NCI-H2171 treated with DMSO at 0.1 percent for 48 hours (cell line): ENCODE measurements at regions not wholly inside any gene's neighbourhood (a gene's known extent, or its start where the extent isn't known, plus 50 kb on each side); places are given as distances from the start of the nearest gene placed in this dataset.
A peak's percentile ranks its signal among the peaks of the same experiment; 100 is the strongest.
"Not testable (repeated sequence)": the region's sequence is repeated elsewhere in the genome, so short reads cannot be mapped to it uniquely, and the experiment has no call there.

Experiments
- DNase-seq: peaks from one replicate; lab custom pipeline; 2025; lab: John Stamatoyannopoulos, UW

DNA sequence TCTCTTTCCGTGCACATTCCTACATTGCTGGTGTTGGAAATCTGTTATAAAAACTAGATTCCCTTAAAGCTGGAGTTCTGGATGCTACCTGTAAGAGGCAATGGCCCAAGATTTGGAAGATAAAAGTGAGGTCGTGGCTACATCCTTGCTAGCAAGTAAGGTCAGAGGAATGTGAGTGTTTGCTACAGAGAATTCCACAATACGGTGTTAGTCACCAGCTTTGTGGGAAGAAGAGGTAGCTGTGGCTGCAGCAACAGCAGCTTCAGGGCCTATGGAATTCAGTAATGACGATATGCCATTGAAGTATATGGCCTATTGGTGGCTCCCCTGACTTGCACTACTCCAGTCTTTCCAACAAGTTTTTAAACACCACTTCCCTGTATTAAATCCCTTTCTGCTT lies 227.7 kb upstream of the TMEM260 start:
- no peak for DNase-seq

DNA sequence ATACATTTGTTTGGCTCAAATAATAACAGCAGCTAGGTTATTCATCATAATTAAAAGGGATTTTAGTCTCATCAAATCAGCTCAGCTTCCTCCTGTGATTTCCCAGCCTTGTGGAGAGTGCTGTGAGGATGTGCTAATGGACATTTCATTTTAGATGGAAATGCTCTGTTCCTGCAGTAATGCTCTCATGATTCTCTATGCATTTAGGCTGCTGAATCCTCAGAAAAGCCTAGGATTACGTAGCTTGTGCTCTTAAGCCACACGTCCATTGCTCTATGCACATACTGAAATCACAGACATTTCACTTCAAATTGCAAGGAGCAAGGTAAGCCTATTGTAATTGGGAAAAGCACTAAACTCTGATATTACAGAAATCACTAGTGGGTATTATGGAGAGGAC lies 226.6 kb upstream of the TMEM260 start:
- DNase-seq = no peak

DNA sequence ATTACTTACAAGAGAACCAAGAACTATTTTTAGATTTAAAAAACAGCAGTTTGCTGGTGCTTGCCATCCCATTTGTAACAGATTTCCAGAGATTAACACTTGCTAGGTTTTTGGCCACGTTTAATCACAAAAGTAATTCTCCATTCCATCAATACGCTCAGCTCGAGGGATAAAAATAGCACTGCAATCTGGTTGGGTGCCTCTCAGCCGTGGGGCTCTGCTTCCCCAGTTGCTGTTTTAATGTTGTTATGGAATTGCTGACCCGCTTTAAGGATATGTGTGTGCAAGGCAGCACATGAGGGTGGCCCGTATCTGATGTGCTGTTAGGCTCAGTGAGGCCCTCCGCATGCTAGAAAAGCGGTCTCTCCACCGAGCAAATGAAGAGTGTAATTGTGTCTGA lies 222.2 kb upstream of the TMEM260 start:
- no peak for DNase-seq

DNA sequence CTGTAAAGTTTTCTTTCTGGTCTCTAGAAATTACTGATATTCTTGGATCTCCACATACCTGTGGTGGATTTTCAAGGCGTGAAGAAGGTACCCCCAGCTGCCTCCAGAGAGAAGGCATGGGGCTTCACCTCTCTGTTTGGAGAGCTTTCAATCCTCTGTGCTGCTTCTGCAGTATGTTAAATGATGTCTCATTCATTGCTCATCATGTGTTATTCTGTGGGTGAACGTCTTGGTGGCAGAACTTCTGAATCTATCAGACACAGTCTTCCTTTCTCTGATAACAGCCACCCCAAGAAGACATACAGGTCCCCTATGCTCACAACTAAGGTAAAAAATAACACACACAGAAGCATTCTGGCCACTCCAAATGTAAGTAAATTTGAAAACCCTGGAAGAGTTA lies 221.3 kb upstream of the TMEM260 start:
- DNase-seq = no peak

DNA sequence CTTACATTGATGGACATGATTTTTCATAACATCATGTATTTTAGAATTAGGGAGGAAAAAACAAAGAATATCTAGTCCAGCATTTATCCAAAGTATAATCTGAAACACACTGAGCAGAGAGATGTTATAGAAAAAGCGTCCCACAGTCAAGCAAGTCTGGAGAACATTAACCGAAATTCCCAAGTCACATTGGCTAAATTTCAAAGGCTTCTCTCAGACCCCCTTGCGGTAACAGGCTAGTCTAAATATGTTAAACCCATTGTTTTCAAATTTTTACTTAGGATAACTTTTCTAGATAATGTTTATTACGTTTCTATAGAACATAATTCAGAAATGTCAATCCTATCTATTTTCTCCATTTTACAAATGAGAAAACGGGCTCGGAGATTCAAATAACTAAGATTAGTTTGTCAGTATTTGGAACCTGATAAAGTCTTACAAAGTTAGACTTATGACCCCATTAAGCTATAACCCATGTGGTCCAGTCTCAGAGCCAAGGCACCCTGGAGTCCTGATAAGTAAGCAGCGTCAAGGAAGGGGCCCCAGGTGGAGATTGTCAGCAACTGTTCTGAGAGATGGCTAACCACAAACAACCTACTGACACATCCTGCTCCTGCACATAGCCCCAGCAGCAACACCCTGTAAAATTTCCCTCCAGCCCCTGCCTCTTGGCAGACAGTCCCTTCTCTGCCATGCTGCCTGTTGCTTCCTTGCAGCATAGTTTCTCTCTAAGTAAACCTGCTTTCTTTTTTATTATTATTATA lies 220.6 kb upstream of the TMEM260 start:
- DNase-seq = no peak

DNA sequence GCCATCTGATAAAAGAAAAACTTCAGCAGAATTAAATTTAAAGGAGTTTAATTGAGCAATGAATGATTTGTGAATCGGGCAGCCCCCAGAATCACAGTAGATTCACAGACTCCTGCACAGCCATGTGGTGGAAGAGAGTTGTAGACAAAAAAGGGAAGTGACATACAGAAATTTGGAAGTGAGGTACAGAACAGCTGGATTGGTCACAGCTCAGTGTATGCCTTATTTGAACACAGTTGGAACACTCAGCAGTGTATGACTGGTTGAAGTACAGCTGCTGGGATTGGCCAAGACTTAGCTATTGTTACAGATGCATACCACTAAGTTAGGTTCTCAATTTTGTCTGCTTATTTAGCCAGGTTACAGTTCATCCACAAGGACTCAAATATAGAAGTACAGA lies 213.9 kb upstream of the TMEM260 start:
- DNase-seq = not testable (repeated sequence)

DNA sequence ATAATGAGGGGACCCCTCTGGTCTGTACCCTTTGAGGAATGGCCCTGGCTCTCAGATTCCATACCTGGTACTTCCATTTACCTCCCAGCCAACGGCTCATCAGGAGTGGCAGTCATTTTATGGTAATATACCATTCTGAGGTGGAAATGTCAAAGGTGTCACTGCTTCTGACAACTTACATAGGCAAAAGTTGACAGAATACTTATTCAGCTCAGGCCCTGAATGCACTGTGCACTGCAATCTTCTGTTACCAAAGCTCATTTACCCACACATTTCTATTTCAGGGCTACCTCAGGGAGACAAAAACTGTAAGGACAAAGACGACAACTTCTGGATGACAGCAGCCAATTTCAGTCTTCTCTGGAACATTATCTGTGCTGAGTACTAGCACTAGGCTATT lies 212.2 kb upstream of the TMEM260 start:
- DNase-seq = no peak

DNA sequence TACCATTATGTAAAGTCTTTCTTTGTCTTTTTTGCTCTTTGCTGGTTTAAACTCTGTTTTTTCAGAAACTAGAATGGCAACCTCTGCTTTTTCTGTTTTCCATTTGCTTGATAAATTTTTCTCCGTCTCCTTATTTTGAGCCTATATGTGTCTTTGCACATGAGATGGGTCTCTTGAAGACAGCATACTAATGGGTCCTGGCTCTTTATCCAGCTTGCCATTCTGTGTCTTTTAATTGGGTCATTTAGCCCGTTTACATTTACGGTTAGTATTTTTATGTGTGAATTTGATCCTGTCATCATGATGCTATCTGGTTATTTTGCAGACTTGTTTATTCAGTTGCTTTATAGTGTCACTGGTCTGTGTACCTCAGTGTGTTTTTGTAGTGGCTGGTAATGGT lies 207.9 kb upstream of the TMEM260 start:
- DNase-seq = no peak

DNA sequence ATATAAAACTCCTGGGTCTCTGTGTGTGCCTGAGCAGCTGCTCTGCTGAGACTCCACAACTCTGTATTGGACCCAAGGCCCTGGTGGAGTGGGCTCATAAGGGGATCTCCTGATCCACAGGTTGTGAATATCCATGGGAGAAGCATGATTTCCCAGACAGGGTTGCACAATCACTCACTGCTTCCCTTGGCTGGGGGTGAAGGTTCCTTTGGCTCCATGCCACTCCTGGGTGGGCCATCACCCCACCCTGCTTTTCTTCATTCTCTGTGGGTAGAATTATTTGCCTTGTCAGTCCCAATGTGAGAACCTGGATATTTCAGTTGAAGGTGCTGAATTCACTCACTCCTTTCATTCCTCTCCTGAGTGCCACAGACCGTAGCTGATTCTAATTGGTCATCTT lies 205.2 kb upstream of the TMEM260 start:
- DNase-seq = no peak

DNA sequence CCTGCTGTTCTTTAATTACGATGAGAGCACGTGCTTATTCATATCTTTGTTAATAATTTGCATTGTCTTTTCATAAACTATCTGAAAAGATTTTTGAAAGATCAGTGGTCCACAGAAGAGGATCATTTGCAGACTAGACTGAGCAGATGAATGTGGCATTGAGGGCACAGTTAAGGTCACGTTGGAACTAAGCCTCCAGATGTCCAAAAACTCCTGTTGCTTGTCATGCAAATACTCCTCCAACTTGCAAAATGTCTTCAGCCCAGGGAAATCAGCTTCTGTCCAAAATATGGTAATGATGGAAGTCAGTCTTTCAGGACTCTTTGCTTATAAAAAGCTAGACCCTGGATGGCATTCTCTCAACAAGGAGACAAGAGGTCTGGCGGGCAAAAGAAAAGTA lies 201.6 kb upstream of the TMEM260 start:
- no peak for DNase-seq

DNA sequence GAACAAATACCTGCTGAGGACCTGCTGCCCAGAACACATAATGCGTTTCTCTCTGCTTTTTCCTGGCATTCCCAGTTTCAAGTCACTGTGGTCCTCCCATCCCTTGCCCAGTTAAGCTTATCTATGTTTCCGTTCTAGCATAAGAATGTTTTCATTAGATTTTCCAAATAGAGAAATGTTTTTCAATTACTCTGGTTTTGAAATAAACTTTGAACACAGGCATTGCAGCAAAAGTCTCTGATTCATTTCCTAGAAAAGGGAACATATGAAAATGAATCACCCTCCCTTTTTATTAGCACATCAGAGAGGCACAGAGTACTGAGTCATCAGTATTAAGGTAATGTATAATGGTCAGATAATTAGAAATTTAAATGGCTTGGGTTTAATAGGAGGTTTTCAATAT lies 201.1 kb upstream of the TMEM260 start:
- no peak for DNase-seq

DNA sequence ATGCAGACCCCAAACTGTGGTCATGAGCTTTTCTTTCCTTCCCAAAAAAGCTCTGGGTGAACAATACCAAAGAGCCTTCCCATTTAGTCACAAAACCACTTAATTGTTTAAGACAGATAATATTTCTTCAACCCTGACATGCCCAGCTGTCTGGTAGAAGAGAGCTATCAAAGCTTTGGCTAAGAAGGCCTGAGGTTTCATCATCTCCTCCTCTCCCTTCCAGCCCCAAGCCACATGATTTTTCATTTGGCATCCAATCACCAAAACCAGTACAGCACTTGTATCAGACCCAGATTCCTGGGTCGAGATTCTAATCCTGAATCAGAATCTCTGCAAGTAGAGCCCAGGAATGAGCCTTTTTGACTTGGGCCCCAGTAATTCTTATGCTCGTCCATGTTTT lies 199.6 kb upstream of the TMEM260 start:
- peak; percentile 7 for DNase-seq

DNA sequence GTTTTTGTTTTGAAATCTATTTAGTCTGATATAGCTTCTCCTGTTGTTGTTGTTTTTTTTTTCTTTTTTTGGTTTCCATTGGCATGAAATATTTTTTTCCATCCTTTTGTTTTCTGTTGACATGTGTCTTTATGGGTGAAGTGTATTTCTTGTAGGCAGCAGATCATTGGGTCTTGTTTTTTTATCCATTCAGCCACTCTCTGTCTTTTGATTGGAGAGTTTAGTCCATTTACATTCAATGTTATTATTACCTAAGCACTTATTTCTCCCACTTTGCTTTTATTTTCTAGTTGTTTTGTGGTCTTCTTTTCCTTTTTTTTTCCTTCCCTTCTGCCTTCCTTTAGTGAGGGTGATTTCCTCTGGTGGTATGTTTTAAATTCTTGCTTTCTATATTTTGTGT lies 193.6 kb upstream of the TMEM260 start:
- no peak for DNase-seq

DNA sequence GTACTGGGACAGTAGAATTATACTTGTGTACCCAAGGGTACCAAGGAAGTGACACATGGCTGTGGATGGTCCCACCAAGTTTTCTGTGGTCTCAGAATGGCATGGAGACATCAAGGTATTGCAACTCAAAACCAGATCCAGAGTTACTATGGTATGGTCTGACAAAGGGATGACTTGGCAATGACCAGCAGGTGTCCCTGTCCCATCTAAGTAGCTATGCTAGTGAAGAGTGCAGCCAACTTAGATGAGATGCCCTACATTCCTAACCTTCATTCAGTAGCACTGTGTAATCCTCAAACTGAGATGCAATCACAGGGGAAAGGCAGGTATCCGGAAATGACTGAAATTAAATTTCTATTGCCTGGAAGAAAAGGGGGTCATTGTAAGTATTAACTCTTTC lies 188.7 kb upstream of the TMEM260 start:
- DNase-seq = no peak

DNA sequence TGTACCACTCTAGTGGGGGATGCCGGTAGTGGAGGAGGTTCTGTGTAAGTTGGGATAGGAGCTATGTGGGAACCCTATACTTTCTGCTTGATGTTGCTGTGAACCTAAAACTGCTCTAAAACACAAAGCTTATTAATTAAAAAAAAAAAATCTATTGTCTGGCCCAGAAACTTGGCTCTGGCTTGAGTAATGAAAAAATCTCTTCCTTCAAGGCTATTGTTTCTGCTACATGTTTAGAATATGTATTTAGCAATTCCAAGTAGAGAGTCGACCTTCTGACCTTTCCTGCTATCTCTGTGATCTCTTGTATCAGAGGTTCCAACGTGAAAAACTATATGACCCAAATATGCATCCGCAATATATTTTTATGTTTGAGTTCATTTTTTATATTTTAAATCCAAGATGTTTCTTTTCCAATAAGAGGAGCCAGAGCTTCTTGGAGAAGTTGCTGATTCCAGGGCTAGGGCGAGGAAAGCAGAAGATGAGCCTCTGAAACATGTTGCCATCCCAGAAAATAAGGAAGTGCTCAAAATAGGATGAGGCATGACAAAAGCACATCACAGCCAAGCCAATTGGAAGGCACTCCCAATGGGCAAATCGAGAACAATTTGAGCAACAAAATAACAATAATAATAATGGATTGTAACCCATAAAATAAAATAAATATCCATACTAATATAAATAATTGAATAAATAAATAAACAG lies 184.6 kb upstream of the TMEM260 start:
- no peak for DNase-seq

DNA sequence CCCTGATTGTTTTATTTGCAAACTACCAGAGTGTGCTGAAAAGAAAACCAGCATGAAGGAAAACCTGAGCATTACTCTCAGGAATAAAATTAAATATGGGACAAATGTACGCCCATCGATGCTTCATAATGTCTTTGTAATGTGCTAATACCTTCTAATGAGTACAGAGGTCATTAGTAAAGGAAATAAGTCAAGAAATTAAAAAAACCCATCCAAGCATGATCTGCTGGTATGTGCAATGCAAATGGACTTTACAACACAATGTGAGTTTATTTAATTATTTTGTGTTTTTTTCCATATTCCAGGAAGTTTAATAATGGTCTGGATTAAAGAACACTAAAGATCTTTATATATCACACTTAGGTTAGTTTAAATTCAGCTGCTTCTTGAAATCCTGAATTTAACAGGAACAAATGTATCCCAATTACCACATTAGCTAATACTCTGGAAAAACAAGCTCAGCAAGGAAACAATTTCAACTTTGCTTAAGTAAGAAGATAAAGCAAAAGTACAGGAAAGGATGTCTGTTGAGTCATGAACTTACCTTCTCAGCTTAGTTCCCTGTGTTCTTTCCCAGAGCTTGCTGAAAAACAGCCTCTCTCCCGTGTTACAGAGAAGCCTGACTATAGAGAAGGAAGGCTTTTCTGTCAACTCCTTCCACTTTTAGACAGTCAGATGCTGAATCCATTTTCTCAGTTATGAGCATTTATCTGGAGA lies 179.3 kb upstream of the TMEM260 start:
- DNase-seq = no peak

DNA sequence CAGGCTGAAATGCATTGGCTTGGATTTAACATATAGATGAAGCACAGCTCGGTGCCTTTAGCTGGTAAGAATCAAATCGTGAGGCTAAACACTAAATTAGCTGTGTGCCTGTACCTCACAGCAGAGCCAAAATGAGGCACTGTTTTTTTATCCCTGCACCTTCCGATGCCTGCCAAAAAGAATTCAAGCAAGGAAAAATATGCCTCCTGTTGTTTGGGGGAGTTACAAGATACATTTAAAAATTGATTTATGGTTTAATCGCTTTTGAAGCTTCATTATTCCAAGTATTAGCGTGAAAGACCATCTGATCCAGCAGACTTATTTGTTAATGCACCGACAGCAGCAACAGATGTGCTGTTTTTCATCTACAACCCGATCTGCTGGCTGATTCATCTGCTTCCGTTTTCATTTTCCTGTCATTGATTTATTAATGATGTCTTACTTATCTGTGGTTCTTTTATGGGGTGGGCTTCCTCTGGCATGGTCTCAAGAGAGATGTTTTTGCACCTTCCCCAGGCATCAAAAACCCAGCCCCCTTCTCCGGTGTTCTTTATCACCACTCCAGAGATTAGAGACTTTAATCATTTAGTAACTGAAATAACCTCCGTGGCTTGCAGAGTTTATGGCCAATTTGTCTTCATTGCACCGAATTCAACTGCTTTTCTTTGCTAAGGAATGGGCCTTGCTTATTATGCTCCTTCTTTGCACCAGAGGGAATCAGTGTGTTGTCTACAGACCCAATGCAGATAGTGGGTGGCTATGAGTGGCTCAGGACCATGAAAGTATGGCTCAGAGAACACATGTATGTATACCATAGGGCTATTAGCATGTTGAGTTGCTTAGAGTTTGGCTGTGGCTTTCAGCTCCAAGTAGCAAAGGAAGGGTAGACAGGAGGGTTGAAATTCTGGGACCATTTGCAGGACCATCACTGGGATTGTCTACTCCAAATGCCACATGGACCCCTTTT lies 166.8 kb upstream of the TMEM260 start:
- DNase-seq = peak; percentile 67

DNA sequence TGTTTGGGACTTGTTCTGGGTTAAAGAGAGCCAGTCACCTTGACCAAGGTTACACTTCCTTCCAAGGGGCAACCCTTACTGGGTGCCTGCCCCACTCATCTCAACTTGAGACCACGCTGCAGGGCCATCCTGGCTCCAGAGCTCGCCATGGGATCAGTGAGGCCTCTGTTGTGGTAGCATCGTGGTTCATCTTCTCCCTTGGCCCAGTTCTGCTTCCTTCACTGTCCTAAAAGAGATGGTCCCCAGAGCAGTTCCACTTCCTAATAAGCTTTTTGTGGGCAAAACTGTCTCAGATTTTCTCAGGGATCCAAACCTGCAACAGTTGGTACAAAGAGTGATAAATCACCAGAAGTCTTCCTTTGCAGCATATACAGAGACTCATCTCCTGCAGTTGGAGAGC lies 165.9 kb upstream of the TMEM260 start:
- DNase-seq = no peak

DNA sequence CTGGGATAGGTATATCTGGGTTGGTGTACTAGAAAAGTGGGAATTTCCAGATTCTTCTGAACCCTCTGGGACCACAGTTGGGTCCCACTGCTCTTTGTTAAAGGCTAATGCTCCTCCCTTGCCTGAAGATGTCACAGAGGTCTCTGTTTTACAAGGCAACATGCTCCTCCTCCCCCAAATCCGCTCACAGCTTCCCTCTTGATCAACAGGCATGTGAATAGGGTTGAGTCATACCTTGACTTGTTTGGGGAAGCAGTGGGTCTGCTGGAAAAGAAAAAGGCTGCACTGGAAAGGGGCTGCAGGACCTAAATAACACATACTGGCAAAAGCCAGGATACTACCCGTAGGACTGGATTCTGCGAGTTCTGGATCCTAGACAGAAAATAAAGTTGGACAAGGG lies 165.4 kb upstream of the TMEM260 start:
- no peak for DNase-seq

DNA sequence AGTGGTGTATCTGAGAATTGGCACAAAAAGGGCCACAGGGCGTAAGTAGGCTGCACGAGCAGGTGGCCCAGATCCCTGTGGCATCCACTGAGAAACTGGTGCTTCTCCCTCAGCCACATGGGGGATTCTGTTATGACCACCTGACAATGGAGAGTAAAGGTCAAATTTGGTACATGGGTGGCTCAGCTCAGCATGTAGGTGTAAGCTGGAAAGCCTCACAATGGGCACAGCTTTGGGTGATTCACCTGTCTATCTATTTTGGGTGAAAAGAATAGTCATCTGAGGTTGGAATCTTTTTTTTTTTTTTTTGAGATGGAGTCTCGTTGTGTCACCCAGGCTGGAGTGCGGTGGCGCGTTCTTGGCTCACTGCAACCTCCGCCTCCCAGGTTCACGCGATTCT lies 163.4 kb upstream of the TMEM260 start:
- DNase-seq = no peak

DNA sequence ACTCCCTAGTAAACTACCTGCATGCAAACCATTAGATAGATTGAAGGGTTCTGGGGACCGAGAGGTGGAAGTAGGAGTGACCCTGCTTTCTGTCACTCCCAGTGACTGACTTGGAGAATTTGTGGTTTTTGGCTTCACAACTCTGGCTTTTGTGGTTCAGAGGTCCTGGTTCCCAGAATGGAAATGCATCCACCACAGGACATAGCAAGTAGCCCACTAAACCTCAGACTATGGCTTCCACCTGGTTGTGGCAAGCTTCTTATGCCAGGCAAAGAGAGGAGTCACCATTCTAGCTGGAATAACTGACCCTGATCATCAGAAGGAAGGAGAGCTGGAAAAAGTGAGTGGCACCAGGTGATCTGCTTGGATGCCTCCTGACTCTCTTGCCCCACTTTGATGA lies 162.4 kb upstream of the TMEM260 start:
- no peak for DNase-seq

DNA sequence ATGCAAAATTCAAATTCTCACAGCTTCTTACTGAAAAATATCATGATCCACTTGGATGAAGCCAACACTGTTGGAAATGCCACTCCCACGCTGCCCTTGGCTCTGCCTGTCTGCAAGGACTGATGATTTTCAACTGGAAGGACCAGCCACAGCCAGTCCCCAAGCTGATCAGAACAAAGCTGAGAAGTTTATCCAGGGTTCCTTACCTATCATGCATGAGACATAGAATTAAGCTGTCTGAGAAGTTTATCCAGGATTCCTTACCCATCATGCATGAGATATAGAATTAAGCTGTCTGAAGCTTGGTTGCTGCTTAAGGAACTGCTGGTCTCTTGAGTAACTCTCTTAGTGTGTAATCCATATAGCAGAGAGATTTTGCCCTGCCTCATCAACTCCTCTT lies 159.8 kb upstream of the TMEM260 start:
- DNase-seq = no peak
